HG02973 (cell line): ENCODE measurements at regions not wholly inside any gene's neighbourhood (a gene's known extent, or its start where the extent isn't known, plus 50 kb on each side); places are given as distances from the start of the nearest gene placed in this dataset.

ENCODE experiments used
- ATAC-seq: cut with Tn5 transposase; IDR thresholded peaks from one replicate; pipeline ENCODE4 v1.9.1; 2021; ENCODE audit warnings: moderate library complexity; ENCODE audit not compliant: unreplicated experiment

DNA sequence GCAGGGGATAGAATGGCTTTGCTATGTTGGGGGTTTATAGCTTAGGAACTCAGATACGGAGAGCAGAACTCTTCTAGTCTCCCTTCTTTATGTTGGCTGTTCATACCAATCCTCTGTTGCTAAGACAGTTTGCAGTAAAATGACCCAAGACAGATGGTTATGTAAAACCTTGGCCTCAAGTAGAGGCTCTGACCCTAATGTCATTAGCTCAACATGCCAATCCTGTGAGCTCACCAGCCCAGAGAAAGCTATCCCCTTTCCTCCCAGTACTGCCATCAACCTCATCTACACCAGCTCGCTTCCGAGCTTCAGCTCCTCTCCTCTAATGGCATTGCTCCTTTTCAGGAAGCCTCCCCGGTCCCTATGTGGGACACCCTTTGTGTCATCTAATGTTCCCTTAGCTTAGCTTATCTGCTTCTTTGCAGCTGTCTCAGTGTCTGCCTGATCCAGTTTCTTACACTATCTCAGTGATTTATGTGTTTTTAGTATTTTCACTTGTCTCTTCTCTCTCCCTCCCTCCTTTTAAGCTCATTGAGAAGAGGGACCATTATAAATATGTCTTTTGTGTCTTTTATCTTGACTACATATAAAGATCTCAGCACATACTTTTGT lies 281.3 kb upstream of the CLINT1 start:
- ATAC-seq = no peak

- no peak for ATAC-seq
Observed at GRCh38 chr5:158139161-158139560, 280.2 kb upstream of the CLINT1 start.

DNA sequence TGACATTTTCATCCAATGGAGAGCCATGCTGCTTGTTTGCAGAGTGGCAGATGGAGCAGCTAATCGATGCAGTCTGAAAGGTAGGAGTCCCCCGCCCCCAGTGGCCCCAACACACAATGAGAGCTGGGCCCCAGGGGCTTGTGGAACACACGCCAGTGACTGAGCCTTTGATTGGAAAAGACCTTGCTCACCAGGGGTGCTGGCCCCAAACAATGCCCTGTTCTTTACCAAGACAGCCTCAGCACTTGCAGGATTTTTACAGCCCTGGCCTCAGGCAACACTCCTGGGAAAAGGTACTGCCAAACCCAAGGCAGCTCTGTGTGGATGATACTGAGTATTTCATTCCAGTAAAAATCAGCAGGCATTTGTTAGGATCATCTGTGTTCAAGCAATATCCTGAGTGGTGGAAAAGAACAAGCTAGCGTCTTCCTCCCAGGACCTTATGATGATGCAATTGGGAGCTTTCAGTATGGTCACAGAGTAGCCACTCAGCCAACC lies 276.8 kb upstream of the CLINT1 start:
- ATAC-seq = no peak

GRCh38 chr5:158133369-158133768 lies 274.4 kb upstream of the CLINT1 start:
- no peak for ATAC-seq

DNA sequence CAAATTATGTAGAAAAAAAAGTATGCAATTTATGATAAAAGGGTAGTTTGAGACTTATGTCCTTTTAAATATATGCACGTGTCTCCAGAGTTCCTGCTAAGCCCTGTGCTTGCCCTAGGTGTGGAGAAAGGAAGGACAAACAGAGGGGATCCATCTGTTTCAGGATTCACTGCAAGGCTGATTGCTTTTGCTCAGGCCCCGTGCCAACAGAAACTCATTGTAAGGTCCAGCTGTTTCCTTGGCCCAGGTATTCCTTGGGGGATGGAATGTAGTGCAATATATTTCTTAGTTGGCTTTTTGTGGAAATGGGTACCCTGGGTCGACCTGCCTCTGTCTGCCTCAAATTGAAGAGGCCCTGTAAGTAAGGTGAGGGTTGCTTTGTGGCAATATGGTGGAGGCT lies 268.6 kb upstream of the CLINT1 start:
- ATAC-seq = no peak

GRCh38 chr5:158126442-158127405 lies 267.8 kb upstream of the CLINT1 start:
- no peak for ATAC-seq

DNA sequence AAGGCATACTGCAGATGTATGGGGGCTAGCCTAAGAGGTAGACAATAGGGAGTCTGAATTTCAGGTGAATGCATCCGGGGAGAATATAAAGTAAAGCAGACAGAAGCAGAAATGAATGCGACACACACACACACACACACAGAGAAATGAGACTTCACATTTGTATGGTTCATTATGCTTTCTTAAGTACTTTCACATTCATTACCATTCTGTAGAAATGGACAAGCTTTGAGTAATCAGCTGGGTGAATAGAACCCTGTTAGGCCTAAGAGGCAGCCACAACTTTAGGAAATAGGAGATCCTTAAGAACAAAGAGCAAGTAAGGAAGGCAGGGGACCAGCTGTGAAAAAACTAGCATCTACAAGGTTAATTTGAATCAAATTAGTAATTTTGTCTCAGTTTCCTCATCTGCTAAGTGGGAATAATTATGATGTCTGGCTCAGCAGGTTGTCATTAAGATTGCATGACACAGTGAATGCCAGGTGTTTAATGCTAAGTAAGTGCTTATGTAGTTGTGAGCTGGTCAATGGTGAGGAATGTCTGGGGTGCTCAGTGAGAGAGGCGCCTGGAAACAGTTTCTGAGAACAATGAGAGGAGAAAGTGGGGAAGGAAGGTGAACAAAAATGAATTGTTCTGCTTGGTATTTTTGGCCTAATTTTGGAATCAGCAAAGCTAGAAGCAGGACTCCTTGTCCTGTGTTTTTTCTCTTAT lies 265.8 kb upstream of the CLINT1 start:
- ATAC-seq = no peak

- no peak for ATAC-seq
Observed at GRCh38 chr5:158123595-158123994, 264.6 kb upstream of the CLINT1 start.

DNA sequence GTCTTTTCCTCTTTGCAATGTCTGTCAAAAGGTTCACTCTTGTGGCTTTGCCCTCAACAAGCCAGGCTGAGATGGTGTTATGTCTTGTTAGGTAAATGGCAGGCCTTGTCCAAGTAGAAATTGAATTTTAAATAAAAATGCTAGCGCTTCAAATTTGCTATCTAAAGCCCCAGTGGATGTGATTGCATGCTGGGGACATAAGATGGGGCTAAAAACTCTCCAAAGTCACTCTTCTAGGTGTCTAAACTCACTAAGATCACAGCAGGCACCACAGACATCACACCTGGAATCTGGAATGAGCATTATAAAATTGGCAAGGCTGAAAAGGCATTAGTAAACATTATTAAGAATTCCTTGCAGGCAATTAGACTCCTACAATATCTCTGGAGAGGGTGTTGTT lies 262.7 kb upstream of the CLINT1 start:
- ATAC-seq = no peak

DNA sequence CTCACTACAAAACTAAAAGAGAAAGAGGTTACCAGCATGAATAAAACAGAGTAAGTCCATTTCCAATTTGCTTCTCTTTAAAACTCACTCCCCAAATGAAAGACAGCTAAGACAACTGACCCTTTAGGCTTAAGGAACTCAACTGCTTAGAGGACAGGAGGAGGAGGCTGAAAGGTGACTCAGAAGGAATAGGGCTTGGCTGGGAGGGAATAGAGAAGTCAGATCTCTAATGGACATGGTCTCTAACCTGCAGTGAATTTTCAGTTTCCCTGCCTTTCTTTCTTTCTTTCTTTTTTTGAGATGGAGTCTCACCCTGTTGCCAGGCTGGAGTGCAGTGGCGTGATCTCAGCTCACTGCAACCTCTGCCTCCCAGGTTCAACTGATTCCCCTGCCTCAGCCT lies 261.8 kb upstream of the CLINT1 start:
- ATAC-seq = no peak

- ATAC-seq = no peak
Observed at GRCh38 chr5:158119961-158120723, 261.2 kb upstream of the CLINT1 start.

GRCh38 chr5:158117467-158118160 lies 258.7 kb upstream of the CLINT1 start:
- no peak for ATAC-seq

DNA sequence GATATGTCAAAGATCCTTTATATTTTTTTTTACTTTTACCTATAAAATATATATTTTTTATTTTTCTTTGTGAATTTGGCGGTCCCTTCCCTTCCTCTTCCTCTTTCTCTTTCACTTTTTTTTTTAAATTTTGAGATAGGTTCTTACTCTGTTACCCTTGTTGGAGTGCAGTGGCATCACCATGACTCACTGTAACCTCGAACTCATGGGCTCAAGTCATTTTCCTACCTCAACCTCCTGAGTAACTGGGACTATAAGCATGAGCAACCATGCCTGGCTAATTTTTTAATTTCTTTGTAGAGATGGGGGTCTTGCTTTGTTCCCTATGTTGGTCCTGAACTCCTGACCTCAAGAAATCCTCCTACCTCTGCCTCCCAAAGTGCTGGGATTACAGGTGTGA lies 258.0 kb upstream of the CLINT1 start:
- ATAC-seq = no peak

GRCh38 chr5:158115468-158115867 lies 256.5 kb upstream of the CLINT1 start:
- ATAC-seq = no peak

- no peak for ATAC-seq
Observed at GRCh38 chr5:158108177-158108576, 249.2 kb upstream of the CLINT1 start.

DNA sequence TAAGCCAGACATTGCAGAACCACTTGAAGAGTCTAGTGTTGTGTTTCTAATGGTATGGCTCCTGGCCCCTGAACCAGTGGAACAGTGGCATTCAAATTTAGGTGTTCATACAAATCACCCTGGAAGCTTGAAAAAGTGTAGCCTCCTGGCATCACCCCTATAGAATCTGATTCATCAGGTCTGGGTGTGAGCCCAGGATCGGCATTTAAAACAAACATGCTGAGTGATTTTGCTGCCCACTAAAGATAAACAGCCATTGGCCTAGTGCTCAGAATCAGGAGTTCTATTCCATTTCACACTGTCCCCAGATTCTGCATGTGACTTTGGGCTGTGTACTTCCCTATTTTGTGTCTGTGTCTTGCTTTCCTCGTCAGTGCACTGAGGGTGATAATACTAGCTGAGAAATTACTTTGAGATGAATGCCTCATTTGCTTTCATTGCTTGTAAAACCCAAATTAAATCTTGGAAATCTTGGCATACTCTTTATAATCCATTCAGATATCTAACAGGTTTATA lies 241.5 kb upstream of the CLINT1 start:
- ATAC-seq = no peak

- ATAC-seq = no peak
Observed at GRCh38 chr5:158099571-158100105, 240.7 kb upstream of the CLINT1 start.

GRCh38 chr5:158096835-158097234 lies 237.9 kb upstream of the CLINT1 start:
- ATAC-seq = no peak

- no peak for ATAC-seq
Observed at GRCh38 chr5:158086856-158087255, 227.9 kb upstream of the CLINT1 start.

DNA sequence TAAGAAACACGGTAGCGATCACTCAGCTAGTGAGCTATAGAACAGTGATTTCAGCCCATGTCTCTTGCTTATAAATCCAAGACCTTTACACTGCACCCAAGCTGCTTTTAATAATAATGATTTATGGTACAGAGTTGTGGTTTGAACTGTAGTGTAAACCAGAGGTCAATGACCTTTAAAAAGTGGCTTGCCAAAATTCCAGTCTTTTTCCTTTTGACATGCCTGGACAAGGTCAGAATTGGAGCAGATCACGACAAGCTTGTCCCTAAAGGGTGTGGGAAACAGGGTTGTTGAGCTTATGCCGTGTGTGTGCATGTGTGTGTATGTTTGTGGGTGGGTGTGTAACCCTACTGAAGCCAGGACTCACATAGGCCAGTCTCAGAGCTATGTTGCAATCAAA lies 225.3 kb upstream of the CLINT1 start:
- ATAC-seq = no peak
